Endothelial cell (in vitro differentiated cells): ENCODE measurements at regions not wholly inside any gene's neighbourhood (a gene's known extent, or its start where the extent isn't known, plus 50 kb on each side); places are given as distances from the start of the nearest gene placed in this dataset.

Experiments
- DNase-seq: peaks from one replicate; pipeline ENCODE4 v3.0.0; 2021; ENCODE audit warnings: low spot score
- H3K27ac Mint-ChIP-seq: one replicate; pipeline ENCODE4 v1.8.0; 2021; ENCODE audit warnings: mixed read lengths, inconsistent platforms; ENCODE audit not compliant: unreplicated experiment
- H3K27me3 Mint-ChIP-seq: one replicate; pipeline ENCODE4 v1.8.0; 2021; ENCODE audit warnings: mild to moderate bottlenecking, moderate library complexity, mixed read lengths, inconsistent platforms; ENCODE audit not compliant: unreplicated experiment
- H3K36me3 Mint-ChIP-seq: one replicate; pipeline ENCODE4 v1.8.0; 2021; ENCODE audit warnings: mild to moderate bottlenecking, low read depth, mixed read lengths, inconsistent platforms; ENCODE audit not compliant: unreplicated experiment
- H3K4me1 Mint-ChIP-seq: one replicate; pipeline ENCODE4 v1.8.0; 2021; ENCODE audit warnings: mild to moderate bottlenecking, mixed read lengths, inconsistent platforms; ENCODE audit not compliant: unreplicated experiment
- H3K4me3 Mint-ChIP-seq: one replicate; pipeline ENCODE4 v1.8.0; 2021; ENCODE audit warnings: mild to moderate bottlenecking, mixed read lengths, inconsistent platforms; ENCODE audit not compliant: unreplicated experiment
- H3K9me3 Mint-ChIP-seq: one replicate; pipeline ENCODE4 v1.8.0; 2021; ENCODE audit warnings: mixed read lengths, inconsistent platforms; ENCODE audit not compliant: unreplicated experiment
- TF ChIP-seq, protein P1 (sequence below): fragments of 200-600 bp; sonication (generic); IDR thresholded peaks from one replicate; pipeline ENCODE4 v1.5.0; 2021; ENCODE audit warnings: antibody characterized with exemption; ENCODE audit not compliant: unreplicated experiment

DNA sequence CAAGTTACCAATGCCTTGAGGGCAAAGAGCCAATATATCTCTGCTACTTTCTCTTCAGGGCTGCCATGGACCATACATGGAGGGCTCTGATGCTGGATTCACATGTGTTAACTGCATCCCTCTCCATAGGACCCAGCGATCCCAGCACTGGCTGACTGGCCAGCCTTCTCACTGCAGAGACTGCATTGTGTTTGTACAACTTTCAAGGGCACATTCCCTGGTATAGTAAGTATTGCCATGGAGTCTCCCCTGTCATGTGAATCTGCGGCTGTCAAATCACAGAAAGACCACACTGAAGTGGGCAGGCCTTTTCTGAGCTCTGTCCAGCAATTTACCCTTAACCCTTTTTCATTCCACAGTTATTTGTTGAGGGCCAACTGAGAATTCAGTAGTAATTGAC, 449.8 kb downstream of the OMA1 start:
- TF ChIP-seq, protein P1, sequence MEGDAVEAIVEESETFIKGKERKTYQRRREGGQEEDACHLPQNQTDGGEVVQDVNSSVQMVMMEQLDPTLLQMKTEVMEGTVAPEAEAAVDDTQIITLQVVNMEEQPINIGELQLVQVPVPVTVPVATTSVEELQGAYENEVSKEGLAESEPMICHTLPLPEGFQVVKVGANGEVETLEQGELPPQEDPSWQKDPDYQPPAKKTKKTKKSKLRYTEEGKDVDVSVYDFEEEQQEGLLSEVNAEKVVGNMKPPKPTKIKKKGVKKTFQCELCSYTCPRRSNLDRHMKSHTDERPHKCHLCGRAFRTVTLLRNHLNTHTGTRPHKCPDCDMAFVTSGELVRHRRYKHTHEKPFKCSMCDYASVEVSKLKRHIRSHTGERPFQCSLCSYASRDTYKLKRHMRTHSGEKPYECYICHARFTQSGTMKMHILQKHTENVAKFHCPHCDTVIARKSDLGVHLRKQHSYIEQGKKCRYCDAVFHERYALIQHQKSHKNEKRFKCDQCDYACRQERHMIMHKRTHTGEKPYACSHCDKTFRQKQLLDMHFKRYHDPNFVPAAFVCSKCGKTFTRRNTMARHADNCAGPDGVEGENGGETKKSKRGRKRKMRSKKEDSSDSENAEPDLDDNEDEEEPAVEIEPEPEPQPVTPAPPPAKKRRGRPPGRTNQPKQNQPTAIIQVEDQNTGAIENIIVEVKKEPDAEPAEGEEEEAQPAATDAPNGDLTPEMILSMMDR: no peak
- Mint-ChIP-seq H3K27me3 (no peaks in the 10 kb centered on the region), H3K27ac (no peak overlapping the region)

DNA sequence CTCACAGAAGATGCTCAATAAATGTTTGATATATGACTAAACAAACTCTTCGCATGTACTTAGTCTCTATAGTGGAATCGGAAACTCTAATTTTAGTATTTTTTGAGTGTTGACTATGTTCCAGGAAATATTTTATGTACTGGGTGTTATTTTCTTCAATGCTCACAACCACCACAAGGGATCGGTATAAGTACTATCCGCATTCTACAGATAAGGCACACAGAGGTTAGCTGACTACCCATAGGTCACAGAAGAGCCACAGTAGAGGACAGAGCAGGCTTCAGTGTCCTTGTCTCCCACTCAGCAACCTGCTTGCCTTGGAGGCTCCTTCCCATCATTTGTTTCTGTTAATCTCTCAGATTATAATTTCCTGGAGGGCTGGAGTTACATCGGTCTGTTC, 451.3 kb downstream of the OMA1 start:
- Mint-ChIP-seq H3K27me3 (no peaks in the 10 kb centered on the region), H3K4me3 (no peak overlapping the region), H3K27ac (no peak overlapping the region), H3K4me1 (peaks cover 9% of the 10 kb centered on the region), H3K9me3 (no peaks in the 10 kb centered on the region), H3K36me3 (no peaks in the 10 kb centered on the region)
- no peak for DNase-seq
- TF ChIP-seq, protein P1: no peak

More for the DNA sequence above, 449.8 kb downstream of the OMA1 start:
- Mint-ChIP-seq H3K36me3 (no peaks in the 10 kb centered on the region), H3K4me1 (peaks cover 9% of the 10 kb centered on the region), H3K4me3 (no peak overlapping the region), H3K9me3 (no peaks in the 10 kb centered on the region)
- no peak for DNase-seq

DNA sequence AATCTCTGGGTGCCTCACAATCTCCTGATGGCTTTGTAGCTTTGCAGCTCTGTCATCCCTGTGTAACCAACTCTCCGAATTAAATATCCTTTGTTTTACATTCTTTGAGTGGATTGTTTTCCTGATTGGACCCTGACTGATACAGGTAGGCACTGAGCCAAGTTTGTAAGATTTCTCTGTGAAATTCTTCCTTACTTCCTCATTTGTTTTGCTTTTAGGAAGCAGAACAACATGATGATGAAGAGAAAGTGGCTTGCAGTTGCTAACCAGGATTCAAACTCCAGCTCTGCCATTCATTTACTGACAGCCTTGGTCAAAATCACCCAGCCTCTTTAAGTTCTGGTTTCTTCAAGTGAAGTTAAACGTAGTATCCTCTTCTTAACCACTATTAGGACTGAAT, 452.3 kb downstream of the OMA1 start:
- TF ChIP-seq, protein P1: no peak
- Mint-ChIP-seq H3K9me3 (no peaks in the 10 kb centered on the region), H3K4me3 (no peak overlapping the region), H3K4me1 (peaks cover 9% of the 10 kb centered on the region), H3K36me3 (no peaks in the 10 kb centered on the region), H3K27ac (no peak overlapping the region), H3K27me3 (no peaks in the 10 kb centered on the region)
- DNase-seq: no peak

DNA sequence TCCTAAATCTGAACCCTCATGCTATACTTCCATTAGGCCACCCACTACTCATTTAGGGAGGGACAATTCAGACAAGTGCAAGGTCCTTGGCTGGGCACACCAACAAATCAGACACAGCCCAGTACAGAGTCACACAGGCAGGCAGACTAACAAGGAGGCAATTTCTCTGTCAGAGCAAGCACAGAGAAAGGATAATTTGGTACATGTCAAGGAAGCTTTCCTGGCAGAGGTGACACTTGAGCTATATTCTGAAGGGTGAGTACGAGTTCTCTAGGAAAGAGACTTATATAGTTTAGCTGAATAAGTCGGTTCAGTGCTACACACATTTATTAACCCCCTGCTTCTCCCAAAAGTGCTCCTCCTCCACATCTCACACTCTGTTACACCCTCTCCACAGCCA, 455.9 kb downstream of the OMA1 start:
- no peaks in the 10 kb centered on the region for H3K27me3 Mint-ChIP-seq
- no peak overlapping the region for H3K4me3 Mint-ChIP-seq
- no peak overlapping the region for H3K27ac Mint-ChIP-seq
- H3K9me3 Mint-ChIP-seq: no peaks in the 10 kb centered on the region
- no peaks in the 10 kb centered on the region for H3K36me3 Mint-ChIP-seq
- no peaks in the 10 kb centered on the region for H3K4me1 Mint-ChIP-seq
- DNase-seq: no peak
- TF ChIP-seq, protein P1: no peak

DNA sequence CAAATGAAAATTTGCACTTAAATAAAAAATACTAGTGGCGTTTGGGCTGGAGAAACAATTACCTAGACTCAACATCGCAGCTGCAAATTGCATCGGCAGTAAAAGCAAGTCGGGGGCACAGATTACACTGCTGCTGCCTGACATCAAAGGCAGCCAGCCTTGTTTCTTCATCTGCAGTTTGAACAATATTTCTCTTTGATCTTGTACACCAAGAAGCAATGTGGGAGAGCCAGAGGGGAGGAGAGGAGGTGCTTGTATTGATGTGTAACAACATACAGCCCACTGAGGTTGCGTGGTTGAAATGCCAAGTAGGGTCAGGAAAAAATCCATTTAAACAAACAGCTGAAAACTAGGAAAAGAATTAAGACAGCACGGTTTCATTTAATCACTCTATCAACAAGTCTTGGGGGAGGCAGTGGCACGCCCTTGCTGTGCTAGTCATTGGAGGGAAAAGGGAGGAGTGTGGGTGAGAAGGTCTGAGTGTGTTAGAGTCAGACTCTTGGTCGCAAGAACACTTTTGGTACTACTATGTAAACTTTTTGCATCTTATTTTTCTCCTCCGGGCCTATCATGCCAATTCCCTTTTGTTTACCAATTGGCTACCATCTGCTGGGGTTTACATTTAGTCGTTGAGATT, 456.5 kb downstream of the OMA1 start:
- Mint-ChIP-seq H3K27ac (no peak overlapping the region), H3K4me3 (no peak overlapping the region), H3K36me3 (no peaks in the 10 kb centered on the region), H3K9me3 (no peaks in the 10 kb centered on the region), H3K27me3 (no peaks in the 10 kb centered on the region), H3K4me1 (no peaks in the 10 kb centered on the region)
- no peak for DNase-seq
- TF ChIP-seq, protein P1: no peak
